WI38 (cell line): ENCODE measurements at regions not wholly inside any gene's neighbourhood (a gene's known extent, or its start where the extent isn't known, plus 50 kb on each side); places are given as distances from the start of the nearest gene placed in this dataset.
"Not testable (repeated sequence)": the region's sequence is repeated elsewhere in the genome, so short reads cannot be mapped to it uniquely, and the experiment has no call there.

Experiments
- H3K4me3 ChIP-seq: 2 replicates; pipeline ENCODE4 v1.5.1; 2011; ENCODE audit warnings: low read depth, mild to moderate bottlenecking, control low read depth, low read length
- TF ChIP-seq, protein P1 (sequence below): IDR thresholded peaks from 2 replicates; pipeline ENCODE4 v1.5.1; 2012; ENCODE audit warnings: low read depth, mild to moderate bottlenecking, control low read depth, low read length

DNA sequence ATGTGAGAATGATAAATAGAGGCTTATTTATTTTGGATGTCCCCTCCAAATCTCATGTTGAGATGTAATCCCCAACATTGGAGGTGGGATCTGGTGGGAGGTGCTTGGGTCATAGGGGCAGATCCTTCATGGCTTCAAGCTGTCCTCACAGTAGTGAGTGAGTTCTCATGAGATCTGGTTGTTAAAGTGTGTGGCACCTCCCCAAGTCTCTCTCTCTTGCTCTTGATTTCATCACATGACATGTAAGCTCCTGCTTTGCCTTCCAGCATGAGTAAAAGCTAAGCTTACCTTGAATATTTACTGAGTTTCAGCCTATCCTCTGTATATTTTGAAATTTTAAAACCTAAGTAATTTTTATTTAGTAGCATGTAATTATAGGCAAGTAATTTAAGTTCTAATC is 444.9 kb downstream of the ARL4A start:
- TF ChIP-seq, protein P1, sequence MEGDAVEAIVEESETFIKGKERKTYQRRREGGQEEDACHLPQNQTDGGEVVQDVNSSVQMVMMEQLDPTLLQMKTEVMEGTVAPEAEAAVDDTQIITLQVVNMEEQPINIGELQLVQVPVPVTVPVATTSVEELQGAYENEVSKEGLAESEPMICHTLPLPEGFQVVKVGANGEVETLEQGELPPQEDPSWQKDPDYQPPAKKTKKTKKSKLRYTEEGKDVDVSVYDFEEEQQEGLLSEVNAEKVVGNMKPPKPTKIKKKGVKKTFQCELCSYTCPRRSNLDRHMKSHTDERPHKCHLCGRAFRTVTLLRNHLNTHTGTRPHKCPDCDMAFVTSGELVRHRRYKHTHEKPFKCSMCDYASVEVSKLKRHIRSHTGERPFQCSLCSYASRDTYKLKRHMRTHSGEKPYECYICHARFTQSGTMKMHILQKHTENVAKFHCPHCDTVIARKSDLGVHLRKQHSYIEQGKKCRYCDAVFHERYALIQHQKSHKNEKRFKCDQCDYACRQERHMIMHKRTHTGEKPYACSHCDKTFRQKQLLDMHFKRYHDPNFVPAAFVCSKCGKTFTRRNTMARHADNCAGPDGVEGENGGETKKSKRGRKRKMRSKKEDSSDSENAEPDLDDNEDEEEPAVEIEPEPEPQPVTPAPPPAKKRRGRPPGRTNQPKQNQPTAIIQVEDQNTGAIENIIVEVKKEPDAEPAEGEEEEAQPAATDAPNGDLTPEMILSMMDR = no peak

DNA sequence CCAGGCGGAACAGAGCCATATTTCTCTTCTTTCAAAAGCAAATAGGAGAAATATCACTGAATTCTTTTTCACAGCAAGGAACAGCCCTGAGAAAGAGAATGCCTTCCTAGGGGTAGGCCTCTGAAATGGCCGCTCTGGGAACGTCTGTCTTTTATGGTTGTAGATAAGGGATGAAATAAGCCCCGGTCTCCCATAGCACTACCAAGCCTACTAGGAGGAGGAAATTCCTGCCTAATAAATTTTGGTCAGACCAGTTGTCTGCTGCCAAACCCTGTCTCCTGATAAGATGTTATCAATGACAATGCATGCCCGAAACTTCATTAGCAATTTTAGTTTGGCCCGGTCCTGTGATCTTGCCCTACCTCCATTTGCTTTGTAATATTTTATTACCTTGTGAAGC is 448.9 kb downstream of the ARL4A start:
- not testable (repeated sequence) for H3K4me3 ChIP-seq

More for the DNA sequence above, 444.9 kb downstream of the ARL4A start:
- no peak overlapping the region for H3K4me3 ChIP-seq

DNA sequence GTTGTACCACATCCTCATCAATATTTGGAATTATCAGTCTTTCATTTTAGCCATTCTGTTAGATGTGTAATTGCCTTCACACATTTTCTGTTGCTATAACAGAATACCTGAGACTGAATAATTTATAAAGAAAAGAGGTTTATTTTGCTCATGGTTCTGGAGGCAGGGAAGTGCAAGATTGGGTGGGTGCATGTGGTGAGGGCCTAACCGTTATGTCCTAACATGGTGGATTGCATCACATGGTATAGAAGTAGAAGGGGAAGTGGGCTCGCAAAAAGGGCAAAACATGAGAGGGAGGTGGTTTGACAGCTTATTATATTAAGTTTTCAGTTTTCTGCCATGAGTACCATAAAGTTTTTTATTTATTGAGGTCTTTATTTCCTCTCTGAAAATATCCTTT is 452.0 kb downstream of the ARL4A start:
- H3K4me3 ChIP-seq = no peak overlapping the region
- TF ChIP-seq, protein P1 = no peak

DNA sequence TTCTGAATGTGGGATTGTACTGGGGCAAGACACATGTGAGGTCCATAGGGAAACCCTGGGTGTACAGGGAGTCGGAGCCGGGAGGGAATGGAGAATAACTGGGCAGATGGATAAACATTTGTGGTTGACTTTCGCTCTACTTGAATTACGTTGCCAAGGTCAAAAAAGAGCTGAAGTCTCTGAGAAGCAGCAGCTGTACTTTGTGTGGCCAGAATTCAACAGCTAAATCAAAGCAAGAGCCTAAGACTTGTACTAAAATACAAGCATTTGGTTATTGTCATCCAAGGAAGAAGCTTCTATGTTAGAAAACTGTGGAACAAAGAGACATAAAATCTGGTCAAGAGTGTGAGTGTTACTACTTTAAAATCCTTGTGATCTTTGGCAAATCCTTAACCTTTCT is 457.2 kb downstream of the ARL4A start:
- no peak overlapping the region for H3K4me3 ChIP-seq
- TF ChIP-seq, protein P1 = no peak

DNA sequence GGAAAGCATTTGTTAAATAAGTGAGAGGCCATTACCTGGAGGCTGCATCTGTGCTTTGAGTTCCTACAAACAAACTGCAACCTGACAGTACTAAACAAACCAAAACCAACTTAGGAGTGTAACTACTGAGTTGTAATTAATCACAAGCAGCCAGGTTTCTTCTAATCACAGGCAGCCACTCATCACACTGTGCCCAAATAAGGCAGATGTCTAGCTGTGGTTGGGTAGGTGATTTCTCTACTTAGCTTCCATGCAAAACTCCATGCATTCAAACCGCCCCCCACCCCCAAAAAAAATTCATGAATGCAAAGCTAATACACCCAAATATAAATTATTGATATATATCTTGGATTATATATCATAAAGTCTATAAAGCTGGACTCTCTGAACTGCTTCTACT is 461.1 kb downstream of the ARL4A start:
- H3K4me3 ChIP-seq = no peak overlapping the region
- TF ChIP-seq, protein P1 = no peak

DNA sequence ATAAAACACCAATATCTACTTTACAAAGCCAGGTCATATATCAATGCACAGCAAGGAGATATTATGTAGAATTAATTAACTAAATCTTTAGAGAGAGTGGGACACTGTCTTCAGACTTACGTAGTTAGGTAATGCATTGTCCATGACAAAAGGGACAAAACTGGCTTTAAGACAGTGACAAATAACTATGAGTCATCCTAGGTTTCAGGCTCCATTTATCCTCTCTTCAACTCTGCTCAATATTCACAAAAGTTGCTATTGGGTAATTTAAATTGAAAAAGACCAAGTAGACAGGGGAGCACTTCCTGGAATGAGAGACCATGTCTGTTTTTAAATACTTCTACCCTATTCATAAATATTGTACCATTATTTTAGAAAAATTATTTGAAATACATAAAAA is 464.5 kb downstream of the ARL4A start:
- no peak overlapping the region for H3K4me3 ChIP-seq
- TF ChIP-seq, protein P1 = no peak

DNA sequence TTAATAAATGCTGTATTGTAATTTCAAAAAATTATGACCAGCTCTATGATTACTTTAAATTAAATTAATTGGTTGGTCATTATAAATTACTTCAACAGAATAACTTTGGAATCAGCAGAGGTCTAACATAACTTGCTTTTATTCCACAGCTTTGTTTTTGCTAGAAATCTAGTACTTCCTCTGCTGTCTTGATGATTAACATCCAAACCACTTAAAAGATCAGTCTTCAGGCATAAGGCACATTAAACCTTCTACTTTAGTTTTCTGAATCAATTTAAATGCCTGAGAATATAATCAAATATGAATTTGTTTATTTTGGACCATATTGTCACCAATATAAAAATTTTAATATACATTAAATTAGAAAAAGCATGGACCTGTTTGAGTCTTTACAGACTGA is 465.3 kb downstream of the ARL4A start:
- H3K4me3 ChIP-seq = no peak overlapping the region

DNA sequence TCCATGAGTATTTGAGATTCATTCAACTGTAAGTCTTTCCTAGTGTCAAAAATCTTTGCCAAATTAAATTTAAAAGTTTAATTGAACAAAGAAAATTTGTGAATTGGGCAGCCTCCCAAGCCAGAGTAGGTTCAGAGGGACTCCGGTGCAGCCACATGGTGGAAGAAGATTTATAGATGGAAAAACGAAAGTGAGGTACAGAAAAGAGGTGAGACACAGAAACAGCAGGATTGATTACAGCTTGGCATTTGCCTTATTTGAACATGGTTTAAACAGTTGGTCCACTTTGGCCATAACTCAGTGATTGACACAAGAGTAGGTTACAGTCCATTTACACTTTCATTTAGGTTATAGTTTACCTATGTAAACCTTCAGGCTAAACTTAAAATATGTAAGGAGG is 465.8 kb downstream of the ARL4A start:
- TF ChIP-seq, protein P1 = no peak
- H3K4me3 ChIP-seq = no peak overlapping the region

More for the DNA sequence above, 465.3 kb downstream of the ARL4A start:
- TF ChIP-seq, protein P1 = no peak
